Subcutaneous abdominal adipose tissue (tissue), 5 donors: ENCODE measurements at regions not wholly inside any gene's neighbourhood (a gene's known extent, or its start where the extent isn't known, plus 50 kb on each side); places are given as distances from the start of the nearest gene placed in this dataset.

Source experiments
- H3K27ac ChIP-seq: one replicate; pipeline ENCODE4 v1.7.0; 2013; ENCODE audit warnings: low read depth, mild to moderate bottlenecking, inconsistent platforms, low read length, moderate library complexity
- H3K27me3 ChIP-seq, 5 donors: one replicate each; pipeline ENCODE4 v1.7.0; 2013; ENCODE audit warnings: low read length in 5 of 5, inconsistent platforms in 1 of 5; ENCODE audit not compliant: control insufficient read depth in 5 of 5, insufficient read depth in 4 of 5
- H3K36me3 ChIP-seq, 5 donors: one replicate each; pipeline ENCODE4 v1.7.0; 2013; ENCODE audit warnings: low read length in 5 of 5; ENCODE audit not compliant: control insufficient read depth in 5 of 5, insufficient read depth in 5 of 5
- H3K4me1 ChIP-seq, 5 donors: one replicate each; pipeline ENCODE4 v1.7.0; 2013; ENCODE audit warnings: low read length in 5 of 5, mild to moderate bottlenecking in 3 of 5, moderate library complexity in 1 of 5; ENCODE audit not compliant: control insufficient read depth in 5 of 5, insufficient read depth in 5 of 5
- H3K4me3 ChIP-seq, 5 donors: one replicate each; pipeline ENCODE4 v1.7.0; 2013; ENCODE audit warnings: low read length in 5 of 5, low read depth in 1 of 5
- H3K9ac ChIP-seq, 5 donors: one replicate each; pipeline ENCODE4 v1.7.0; 2013; ENCODE audit warnings: low read length in 5 of 5, mild to moderate bottlenecking in 4 of 5, moderate library complexity in 3 of 5
- H3K9me3 ChIP-seq, 5 donors: one replicate each; pipeline ENCODE4 v1.7.0; 2013; ENCODE audit warnings: low read length in 5 of 5; ENCODE audit not compliant: control insufficient read depth in 5 of 5
- donor health status: healthy.
- donor health status: healthy.
- donor health status: healthy.
- donor health status: healthy.
- donor health status: healthy.

- Histone ChIP-seq H3K9ac (no peak overlapping the region), H3K9me3 (peaks cover 4 to 13% (median 9%) of the 10 kb centered on the region in 5 donors), H3K4me1 (peaks cover 0 to 5% (median 0%) of the 10 kb centered on the region in 5 donors), H3K27me3 (peaks cover 0 to 2% (median 0%) of the 10 kb centered on the region in 5 donors), H3K36me3 (no peaks in the 10 kb centered on the region), H3K27ac (no peak overlapping the region), H3K4me3 (no peak overlapping the region)
These were observed 110.2 kb downstream of the C11orf91 start for GRCh38 chr11:33590441-33590840.

- peaks cover 0 to 3% (median 0%) of the 10 kb centered on the region in 5 donors for H3K27me3 ChIP-seq
- no peaks in the 10 kb centered on the region for H3K9me3 ChIP-seq
- no peaks in the 10 kb centered on the region for H3K36me3 ChIP-seq
- H3K4me3 ChIP-seq: no peak overlapping the region
- H3K9ac ChIP-seq: no peak overlapping the region
- peaks cover 0 to 6% (median 0%) of the 10 kb centered on the region in 5 donors for H3K4me1 ChIP-seq
- no peak overlapping the region for H3K27ac ChIP-seq
These were observed 112.6 kb downstream of the C11orf91 start for GRCh38 chr11:33588056-33588455.

GRCh38 chr11:33585586-33586209 lies 114.9 kb downstream of the C11orf91 start:
- no peaks in the 10 kb centered on the region for H3K36me3 ChIP-seq
- H3K4me1 ChIP-seq: peaks cover 0 to 6% (median 0%) of the 10 kb centered on the region in 5 donors
- no peak overlapping the region for H3K27ac ChIP-seq
- H3K9me3 ChIP-seq: no peaks in the 10 kb centered on the region
- no peak overlapping the region for H3K4me3 ChIP-seq
- no peak overlapping the region for H3K9ac ChIP-seq
- H3K27me3 ChIP-seq: peaks cover 0 to 3% (median 0%) of the 10 kb centered on the region in 5 donors

GRCh38 chr11:33582636-33583325 lies 117.8 kb downstream of the C11orf91 start:
- H3K9me3 ChIP-seq: no peaks in the 10 kb centered on the region
- H3K27ac ChIP-seq: no peak overlapping the region
- no peaks in the 10 kb centered on the region for H3K36me3 ChIP-seq
- peaks cover 0 to 6% (median 0%) of the 10 kb centered on the region in 5 donors for H3K4me1 ChIP-seq
- no peak overlapping the region for H3K9ac ChIP-seq
- no peak overlapping the region for H3K4me3 ChIP-seq
- peaks cover 0 to 3% (median 0%) of the 10 kb centered on the region in 5 donors for H3K27me3 ChIP-seq

DNA sequence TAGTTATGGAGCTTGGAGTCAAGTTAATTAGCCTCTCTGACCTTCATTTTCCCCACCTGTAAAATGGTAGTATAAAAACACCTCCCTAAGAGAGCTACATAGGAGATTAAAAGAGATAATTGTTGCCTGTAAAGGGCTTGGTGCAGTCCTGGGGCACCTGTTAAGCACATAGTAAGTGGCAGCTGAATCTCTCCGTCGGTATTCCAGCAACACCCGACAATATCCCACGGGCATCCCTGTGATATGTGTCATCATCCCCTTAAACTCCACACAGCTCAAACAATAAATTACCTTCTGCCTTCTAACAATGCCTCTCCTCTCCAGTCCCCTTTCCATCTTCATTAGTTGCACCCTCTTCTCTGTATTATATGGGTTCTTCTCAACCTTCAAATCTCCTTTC lies 121.5 kb downstream of the C11orf91 start:
- Histone ChIP-seq H3K4me3 (no peak overlapping the region), H3K36me3 (no peaks in the 10 kb centered on the region), H3K9me3 (no peaks in the 10 kb centered on the region), H3K9ac (no peak overlapping the region), H3K27ac (no peak overlapping the region), H3K27me3 (peaks cover 0 to 8% (median 2%) of the 10 kb centered on the region in 5 donors), H3K4me1 (no peaks in the 10 kb centered on the region)

DNA sequence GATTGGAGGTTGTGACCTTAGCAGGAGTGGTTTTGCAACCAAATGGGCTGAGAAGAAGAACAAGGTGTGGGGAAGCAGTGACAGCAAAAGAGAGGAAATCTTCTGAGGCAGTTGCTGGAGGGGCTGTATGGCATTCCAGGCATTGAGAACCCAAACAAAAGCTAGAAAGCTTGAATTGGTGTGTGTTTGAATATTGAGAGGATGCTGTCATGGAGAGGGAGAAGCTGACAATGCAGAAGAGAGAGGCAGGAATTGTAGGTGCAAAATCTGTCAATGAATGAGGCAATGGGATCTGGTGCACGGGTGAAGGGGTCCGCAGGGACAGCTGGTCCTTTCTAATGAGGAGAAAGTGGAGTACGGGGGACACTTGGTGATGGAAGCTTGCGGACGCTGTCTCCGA lies 123.4 kb downstream of the C11orf91 start:
- no peak overlapping the region for H3K9ac ChIP-seq
- no peak overlapping the region for H3K27ac ChIP-seq
- peaks cover 3 to 6% (median 4%) of the 10 kb centered on the region in 5 donors for H3K9me3 ChIP-seq
- H3K27me3 ChIP-seq: peaks cover 0 to 5% (median 2%) of the 10 kb centered on the region in 5 donors
- H3K4me1 ChIP-seq: no peaks in the 10 kb centered on the region
- H3K36me3 ChIP-seq: no peaks in the 10 kb centered on the region
- no peak overlapping the region for H3K4me3 ChIP-seq

DNA sequence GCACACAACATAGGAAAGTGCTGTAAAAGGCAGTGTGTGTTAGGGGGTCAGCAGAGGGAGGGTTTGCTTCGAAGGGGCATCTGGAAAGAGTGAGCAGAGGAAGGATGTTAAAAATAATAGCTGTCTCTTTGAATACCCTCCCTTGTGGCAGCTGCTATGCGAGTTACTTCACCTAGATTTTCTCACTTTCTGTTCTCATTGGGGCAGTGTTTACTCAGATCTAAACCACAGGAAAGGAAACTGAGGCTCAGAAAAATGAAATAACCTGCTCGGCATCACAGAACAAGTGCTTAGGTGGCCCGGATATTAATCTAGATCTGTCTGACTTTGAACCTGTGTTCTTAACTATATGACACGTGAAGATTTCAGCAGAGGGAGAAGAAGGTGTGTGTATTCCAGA lies 125.3 kb downstream of the C11orf91 start:
- Histone ChIP-seq H3K27ac (no peak overlapping the region), H3K4me1 (no peaks in the 10 kb centered on the region), H3K9ac (no peak overlapping the region), H3K9me3 (peaks cover 3 to 6% (median 4%) of the 10 kb centered on the region in 5 donors), H3K4me3 (no peak overlapping the region), H3K27me3 (peaks cover 0 to 5% (median 2%) of the 10 kb centered on the region in 5 donors), H3K36me3 (no peaks in the 10 kb centered on the region)

DNA sequence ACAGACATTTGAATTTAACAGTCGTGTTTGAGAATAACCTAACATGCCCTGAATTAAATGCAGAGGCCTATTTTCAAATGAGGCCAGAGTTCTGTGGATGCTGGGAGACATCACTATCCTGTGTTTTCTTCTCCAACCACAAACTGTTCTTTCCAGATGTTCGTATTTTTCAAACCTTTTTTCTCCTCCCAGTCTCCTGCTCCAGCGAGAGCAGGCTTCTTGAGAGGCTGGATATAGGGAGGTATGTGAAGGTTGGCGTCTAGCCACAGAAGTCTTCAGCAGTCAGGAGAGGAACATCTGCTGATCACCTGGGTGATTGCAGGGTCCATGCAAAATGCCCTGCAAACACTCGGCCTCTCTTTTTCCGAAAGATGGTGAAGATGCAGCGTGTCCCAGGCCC lies 126.3 kb downstream of the C11orf91 start:
- Histone ChIP-seq H3K4me1 (no peaks in the 10 kb centered on the region), H3K9ac (no peak overlapping the region), H3K9me3 (peaks cover 3 to 6% (median 4%) of the 10 kb centered on the region in 5 donors), H3K4me3 (no peak overlapping the region), H3K27ac (no peak overlapping the region), H3K36me3 (no peaks in the 10 kb centered on the region), H3K27me3 (peaks cover 0 to 5% (median 2%) of the 10 kb centered on the region in 5 donors)

- H3K4me1 ChIP-seq: no peaks in the 10 kb centered on the region
- no peaks in the 10 kb centered on the region for H3K36me3 ChIP-seq
- H3K9me3 ChIP-seq: peaks cover 3 to 6% (median 4%) of the 10 kb centered on the region in 5 donors
- no peaks in the 10 kb centered on the region for H3K27me3 ChIP-seq
- no peak overlapping the region for H3K4me3 ChIP-seq
- H3K9ac ChIP-seq: no peak overlapping the region
- no peak overlapping the region for H3K27ac ChIP-seq
These were observed 131.3 kb downstream of the C11orf91 start for GRCh38 chr11:33569333-33569732.

GRCh38 chr11:33567004-33567403 lies 133.6 kb downstream of the C11orf91 start:
- Histone ChIP-seq H3K4me3 (no peak overlapping the region), H3K4me1 (peaks cover 0 to 10% (median 0%) of the 10 kb centered on the region in 5 donors), H3K9me3 (no peaks in the 10 kb centered on the region), H3K36me3 (no peaks in the 10 kb centered on the region), H3K27me3 (no peaks in the 10 kb centered on the region), H3K27ac (no peak overlapping the region), H3K9ac (no peak overlapping the region)
